SU-DHL-6 (cell line): ENCODE measurements at regions not wholly inside any gene's neighbourhood (a gene's known extent, or its start where the extent isn't known, plus 50 kb on each side); places are given as distances from the start of the nearest gene placed in this dataset.

Source experiments
- CTCF ChIP-seq: fragments of 200-600 bp; sonication (generic); IDR thresholded peaks from one replicate; pipeline ENCODE4 v1.5.1; 2017; ENCODE audit warnings: antibody characterized with exemption, mild to moderate bottlenecking, low read length, moderate library complexity; ENCODE audit not compliant: insufficient read depth, poor library complexity, severe bottlenecking
- EZH2phosphoT487 ChIP-seq: fragments of 200-600 bp; sonication (generic), shearing (Covaris generic); conservative IDR thresholded peaks from 2 replicates; pipeline ENCODE4 v1.6.1; 2018; ENCODE audit warnings: mild to moderate bottlenecking, antibody characterized with exemption, low read length, moderate library complexity, mixed read lengths

GRCh38 chr4:114423582-114423981 lies 175.0 kb upstream of the UGT8 start:
- no peak for TF ChIP-seq CTCF
- TF ChIP-seq EZH2phosphoT487 = no peak
